HepG2 (cell line): ENCODE measurements at regions not wholly inside any gene's neighbourhood (a gene's known extent, or its start where the extent isn't known, plus 50 kb on each side); places are given as distances from the start of the nearest gene placed in this dataset.

Experiments used
- ATAC-seq: fragments of 200-7000 bp; cut with Tn5 transposase; 3 replicates; pipeline ENCODE4 v1.9.1; 2020; ENCODE audit warnings: mild to moderate bottlenecking, moderate library complexity
- BruUV-seq: library from RNA; stranded (reverse); fragments of 400-500 nt; replicated peaks from 2 replicates; lab custom pipeline; 2021; lab: Mats Ljungman, UMichigan
- CTCF ChIA-PET: fragments of 300-600 bp; formaldehyde crosslinking; extraction: SDS; loops from one replicate; lab custom pipeline; 2021; ENCODE audit warnings: low total read pairs, inconsistent platforms, low intra/inter-chr PET ratio; lab: Yijun Ruan, JAX
- POLR2A ChIA-PET: fragments of 350-600 bp; sonication (Branson Sonifier 250); formaldehyde crosslinking; loops from one replicate; lab custom pipeline; 2020; ENCODE audit warnings: antibody characterized with exemption, inconsistent platforms; lab: Yijun Ruan, JAX
- DNase-seq: peaks from one replicate; pipeline ENCODE4 v3.0.0-alpha.2; 2015; ENCODE audit warnings: low spot score
- FAIRE-seq: peaks from 3 replicates; lab custom pipeline; 2011; peaks lifted over from hg19 to GRCh38; lab: Jason Lieb, UNC
- H2AFZ ChIP-seq: one replicate; pipeline ENCODE4 v1.6.1; 2011; ENCODE audit warnings: low read length, inconsistent platforms
- H3K27ac ChIP-seq: fragments of 300-600 bp; 3 replicates; pipeline ENCODE4 v1.8.0; 2011; ENCODE audit warnings: mixed run types, mild to moderate bottlenecking, mixed read lengths, low read length, inconsistent platforms; ENCODE audit not compliant: insufficient read depth; ENCODE audit errors: extremely low read length
- H3K27me3 ChIP-seq, 2 experiments: fragments of 200-600 bp in 1 of 2; 2 replicates in 1 of 2; 3 replicates in 1 of 2; pipeline versions ENCODE4 v1.6.0 to v1.8.0; 2011; ENCODE audit warnings: low read length in 2 of 2, mild to moderate bottlenecking in 2 of 2, moderate library complexity in 2 of 2, inconsistent platforms in 1 of 2; ENCODE audit not compliant: insufficient read depth in 2 of 2, control insufficient read depth in 1 of 2
- H3K36me3 ChIP-seq, 2 experiments: fragments of 200-600 bp in 1 of 2; replicated peaks in 1 of 2; 2 replicates in 1 of 2; 3 replicates in 1 of 2; pipeline versions ENCODE4 v1.5.1 to v1.8.0; 2011; ENCODE audit warnings: low read length in 2 of 2, inconsistent platforms in 1 of 2; ENCODE audit not compliant: insufficient read depth in 2 of 2, control insufficient read depth in 1 of 2
- H3K4me1 ChIP-seq: 2 replicates; pipeline ENCODE4 v1.5.1; 2012; ENCODE audit warnings: low read length, inconsistent platforms; ENCODE audit not compliant: insufficient read depth
- H3K4me2 ChIP-seq: 2 replicates; pipeline ENCODE4 v1.6.0; 2011; ENCODE audit warnings: low read depth, low read length, inconsistent platforms
- H3K4me3 ChIP-seq, 3 experiments: fragments of 200-600 bp in 1 of 3; sonication (generic), shearing (Covaris generic) in 1 of 3; replicated peaks in 1 of 3; 2 replicates each; pipeline ENCODE4 v1.5.1; 2011 to 2016; ENCODE audit warnings: low read length in 3 of 3, inconsistent platforms in 2 of 3, low read depth in 2 of 3, mild to moderate bottlenecking in 2 of 3, control low read depth in 1 of 3, mixed read lengths in 1 of 3; ENCODE audit not compliant: insufficient read depth in 1 of 3
- H3K79me2 ChIP-seq: one replicate; pipeline ENCODE4 v1.6.1; 2011; ENCODE audit warnings: low read length, inconsistent platforms; ENCODE audit not compliant: insufficient read depth
- H3K9ac ChIP-seq: 2 replicates; pipeline ENCODE4 v1.6.0; 2011; ENCODE audit warnings: mild to moderate bottlenecking, low read depth, low read length, inconsistent platforms; ENCODE audit not compliant: insufficient read depth
- H3K9me3 ChIP-seq: 2 replicates; pipeline ENCODE4 v1.5.1; 2012; ENCODE audit warnings: mild to moderate bottlenecking, low read length
- H4K20me1 ChIP-seq: 2 replicates; pipeline ENCODE4 v1.6.0; 2011; ENCODE audit warnings: inconsistent platforms, mild to moderate bottlenecking, low read length, moderate library complexity; ENCODE audit not compliant: insufficient read depth
- AKNA ChIP-seq: sonication (generic); formaldehyde crosslinking; IDR thresholded peaks from 2 replicates; pipeline ENCODE4 v1.4.0; 2020; ENCODE audit warnings: missing genetic modification reagents, borderline replicate concordance
- ESRRA ChIP-seq: sonication (generic); formaldehyde crosslinking; IDR thresholded peaks from 2 replicates; pipeline ENCODE4 v1.5.1; 2020; ENCODE audit warnings: mild to moderate bottlenecking, low read depth, missing genetic modification reagents
- HNRNPLL ChIP-seq: fragments of 200-400 bp; formaldehyde crosslinking; IDR thresholded peaks from 2 replicates; pipeline ENCODE4 v1.6.1; 2017; ENCODE audit warnings: mild to moderate bottlenecking, low read depth, low read length; ENCODE audit not compliant: poor library complexity, severe bottlenecking
- HOXD1 ChIP-seq: sonication (generic); formaldehyde crosslinking; IDR thresholded peaks from 2 replicates; pipeline ENCODE4 v1.5.0; 2020; ENCODE audit warnings: missing genetic modification reagents
- IRX3 ChIP-seq: sonication (generic); formaldehyde crosslinking; IDR thresholded peaks from 2 replicates; pipeline ENCODE4 v1.8.1; 2023; ENCODE audit warnings: mild to moderate bottlenecking, low read depth, missing genetic modification reagents, borderline replicate concordance
- ISX ChIP-seq: sonication (generic); formaldehyde crosslinking; conservative IDR thresholded peaks from 2 replicates; pipeline ENCODE4 v1.5.0; 2020; ENCODE audit warnings: missing genetic modification reagents
- NKX3-1 ChIP-seq: sonication (generic); formaldehyde crosslinking; IDR thresholded peaks from 2 replicates; pipeline ENCODE4 v1.5.0; 2020; ENCODE audit warnings: missing genetic modification reagents
- THYN1 ChIP-seq: sonication (generic); formaldehyde crosslinking; IDR thresholded peaks from 2 replicates; pipeline ENCODE4 v1.8.1; 2023; ENCODE audit warnings: low read depth, mild to moderate bottlenecking, moderate library complexity, missing genetic modification reagents, borderline replicate concordance
- TRIM24 ChIP-seq: sonication (generic); formaldehyde crosslinking; IDR thresholded peaks from 2 replicates; pipeline ENCODE4 v1.8.0; 2022; ENCODE audit warnings: mild to moderate bottlenecking, missing genetic modification reagents
- ZFP36L1 ChIP-seq: sonication (generic); formaldehyde crosslinking; IDR thresholded peaks from 2 replicates; pipeline ENCODE4 v1.8.0; 2022; ENCODE audit warnings: mild to moderate bottlenecking, missing genetic modification reagents, moderate library complexity
- ZFY ChIP-seq: sonication (generic); formaldehyde crosslinking; IDR thresholded peaks from 2 replicates; pipeline ENCODE4 v1.4.0; 2020; ENCODE audit warnings: missing genetic modification reagents
- ZNF207 ChIP-seq: fragments of 450-650 bp; IDR thresholded peaks from 2 replicates; pipeline ENCODE4 v1.6.1; 2016; ENCODE audit warnings: antibody characterized with exemption, borderline replicate concordance
- ZNF232 ChIP-seq: sonication (generic); formaldehyde crosslinking; IDR thresholded peaks from 2 replicates; pipeline ENCODE4 v1.4.0; 2020; ENCODE audit warnings: missing genetic modification reagents, borderline replicate concordance
- ZNF660 ChIP-seq: sonication (generic); formaldehyde crosslinking; IDR thresholded peaks from 2 replicates; pipeline ENCODE4 v1.5.1; 2020; ENCODE audit warnings: mild to moderate bottlenecking, low read depth, missing genetic modification reagents, borderline replicate concordance
- ZNF792 ChIP-seq: IDR thresholded peaks from 2 replicates; pipeline ENCODE4 v1.6.1; 2016
- WGBS: methylation state at CpG from one replicate; pipeline ENCODE4 v1.1.6; 2017; ENCODE audit warnings: low lambda C conversion rate; 5-methylcytosine and 5-hydroxymethylcytosine counted together
- in situ Hi-C: cut with HindIII; loops from 2 replicates; pipeline ENCODE4 v1.10.0; 2017; ENCODE audit warnings: low pct_unique_long_range_greater_than_20kb; ENCODE audit not compliant: extremely low pct_ligation_motif_present
- intact Hi-C: fragments of 100-400 bp; cut with micrococcal nuclease; formaldehyde crosslinking; loops from one replicate; pipeline ENCODE4 v1.10.0; 2022; ENCODE audit not compliant: unreplicated experiment

- in situ Hi-C loops, result no loop called here
- TF ChIP-seq THYN1 (CRISPR knock-in tag) (no peak), ZNF232 (CRISPR knock-in tag) (no peak), ZNF660 (CRISPR knock-in tag) (no peak), IRX3 (no peak), HOXD1 (no peak), ZFY (no peak), TRIM24 (CRISPR knock-in tag) (no peak), ESRRA (CRISPR knock-in tag) (no peak), ISX (CRISPR knock-in tag) (no peak), ZNF207 (no peak), NKX3-1 (CRISPR knock-in tag) (no peak), ZNF792 (CRISPR knock-in tag) (no peak), AKNA (CRISPR knock-in tag) (no peak), ZFP36L1 (CRISPR knock-in tag) (no peak), HNRNPLL (no peak)
- intact Hi-C loops, result no loop called here
- no peaks in the 10 kb centered on the region for H3K36me3 ChIP-seq
- no TSS peak for BruUV-seq
- no peak overlapping the region for H2AFZ ChIP-seq
- no peaks in the 10 kb centered on the region for H3K27me3 ChIP-seq
- WGBS, result 30% methylated on average over 3 of the region's 3 CpGs
- H4K20me1 ChIP-seq, result no peaks in the 10 kb centered on the region
- ChIA-PET CTCF (no interaction called here), POLR2A (no interaction called here)
- no peak overlapping the region for H3K4me2 ChIP-seq
- H3K9me3 ChIP-seq, result no peaks in the 10 kb centered on the region
- no peaks in the 10 kb centered on the region for H3K79me2 ChIP-seq
- ATAC-seq (no peak), FAIRE-seq (no peak), DNase-seq (no peak)
- H3K27ac ChIP-seq, result no peak overlapping the region
- no peak overlapping the region for H3K4me3 ChIP-seq
- H3K4me1 ChIP-seq, result no peaks in the 10 kb centered on the region
- no peak overlapping the region for H3K9ac ChIP-seq
Measured at GRCh38 chr4:32503241-32503640, 1783.1 kb downstream of the PCDH7 start.
